H9 (cell line): ENCODE measurements at regions not wholly inside any gene's neighbourhood (a gene's known extent, or its start where the extent isn't known, plus 50 kb on each side); places are given as distances from the start of the nearest gene placed in this dataset.

ENCODE experiments used
- DNase-seq: peaks from one replicate; pipeline ENCODE4 v3.0.0-alpha.2; 2017
- H2AFZ ChIP-seq: one replicate; pipeline ENCODE4 v1.6.1; 2013; ENCODE audit warnings: mild to moderate bottlenecking, low read length, control low read depth, moderate library complexity
- H2AK5ac ChIP-seq: 2 replicates; pipeline ENCODE4 v1.6.1; 2013; ENCODE audit warnings: low read length, control low read depth, mixed read lengths; ENCODE audit not compliant: insufficient read length
- H2BK120ac ChIP-seq: one replicate; pipeline ENCODE4 v1.6.1; 2013; ENCODE audit warnings: low read depth, mild to moderate bottlenecking, low read length, control low read depth, inconsistent platforms; ENCODE audit not compliant: poor library complexity, severe bottlenecking
- H2BK12ac ChIP-seq: 2 replicates; pipeline ENCODE4 v1.6.1; 2013; ENCODE audit warnings: low read length, control low read depth, mixed read lengths, low read depth; ENCODE audit not compliant: insufficient read length
- H2BK15ac ChIP-seq: 2 replicates; pipeline ENCODE4 v1.6.1; 2013; ENCODE audit warnings: low read depth, low read length, control low read depth
- H2BK20ac ChIP-seq: one replicate; pipeline ENCODE4 v1.6.1; 2013; ENCODE audit warnings: low read depth, mild to moderate bottlenecking, low read length, control low read depth, inconsistent platforms; ENCODE audit not compliant: poor library complexity, severe bottlenecking
- H2BK5ac ChIP-seq: 2 replicates; pipeline ENCODE4 v1.6.1; 2013; ENCODE audit warnings: low read length, control low read depth, mixed read lengths; ENCODE audit not compliant: insufficient read length
- H3K14ac ChIP-seq: 2 replicates; pipeline ENCODE4 v1.6.1; 2013; ENCODE audit warnings: low read length, control low read depth; ENCODE audit not compliant: insufficient read depth
- H3K18ac ChIP-seq: 2 replicates; pipeline ENCODE4 v1.6.1; 2013; ENCODE audit warnings: low read depth, mild to moderate bottlenecking, mixed read lengths, low read length, control low read depth; ENCODE audit not compliant: insufficient read length
- H3K23ac ChIP-seq: 2 replicates; pipeline ENCODE4 v1.6.1; 2013; ENCODE audit warnings: low read length, control low read depth, mixed read lengths, low read depth; ENCODE audit not compliant: insufficient read length
- H3K23me2 ChIP-seq: 2 replicates; pipeline ENCODE4 v1.6.1; 2013; ENCODE audit warnings: low read depth, mild to moderate bottlenecking, mixed read lengths, low read length, control low read depth; ENCODE audit not compliant: insufficient read length, poor library complexity, severe bottlenecking
- H3K27ac ChIP-seq: 2 replicates; pipeline ENCODE4 v1.5.1; 2013; ENCODE audit warnings: low read length, control low read depth, mixed read lengths, low read depth; ENCODE audit not compliant: insufficient read length
- H3K27me3 ChIP-seq: 2 replicates; pipeline ENCODE4 v1.6.1; 2013; ENCODE audit warnings: low read length, control low read depth, inconsistent platforms; ENCODE audit not compliant: insufficient read depth
- H3K4ac ChIP-seq: 2 replicates; pipeline ENCODE4 v1.6.1; 2013; ENCODE audit warnings: low read depth, mild to moderate bottlenecking, control low read depth, inconsistent platforms, low read length, moderate library complexity
- H3K4me1 ChIP-seq: 2 replicates; pipeline ENCODE4 v1.6.1; 2013; ENCODE audit warnings: low read length, control low read depth, inconsistent platforms; ENCODE audit not compliant: insufficient read depth
- H3K4me2 ChIP-seq: 2 replicates; pipeline ENCODE4 v1.6.1; 2013; ENCODE audit warnings: low read length, control low read depth, mixed read lengths; ENCODE audit not compliant: insufficient read length, insufficient read depth
- H3K56ac ChIP-seq: 2 replicates; pipeline ENCODE4 v1.6.1; 2013; ENCODE audit warnings: low read depth, mild to moderate bottlenecking, mixed read lengths, low read length, control low read depth; ENCODE audit not compliant: insufficient read length
- H3K79me1 ChIP-seq: 2 replicates; pipeline ENCODE4 v1.6.1; 2013; ENCODE audit warnings: low read depth, mild to moderate bottlenecking, moderate library complexity, low read length, control low read depth, inconsistent platforms; ENCODE audit not compliant: insufficient read depth, poor library complexity, severe bottlenecking
- H3K79me2 ChIP-seq: 2 replicates; pipeline ENCODE4 v1.6.1; 2013; ENCODE audit warnings: low read length, control low read depth, inconsistent platforms; ENCODE audit not compliant: insufficient read depth
- H3K9ac ChIP-seq: 2 replicates; pipeline ENCODE4 v1.6.1; 2013; ENCODE audit warnings: low read length, control low read depth, mixed read lengths; ENCODE audit not compliant: insufficient read length; ENCODE audit errors: extremely low read depth
- H3K9me3 ChIP-seq: one replicate; pipeline ENCODE4 v1.6.1; 2013; ENCODE audit warnings: low read depth, low read length, inconsistent platforms; ENCODE audit not compliant: control insufficient read depth
- H3T11ph ChIP-seq: one replicate; pipeline ENCODE4 v1.6.1; 2013; ENCODE audit warnings: mild to moderate bottlenecking, low read length, control low read depth, inconsistent platforms
- H4K20me1 ChIP-seq: one replicate; pipeline ENCODE4 v1.6.1; 2013; ENCODE audit not compliant: control insufficient read depth, insufficient read length, insufficient read depth
- H4K5ac ChIP-seq: 2 replicates; pipeline ENCODE4 v1.6.1; 2013; ENCODE audit warnings: low read depth, mild to moderate bottlenecking, mixed read lengths, low read length, control low read depth; ENCODE audit not compliant: insufficient read length
- H4K8ac ChIP-seq: replicated peaks from 2 replicates; pipeline ENCODE4 v1.6.1; 2013; ENCODE audit warnings: low read length, control low read depth, mixed read lengths, low read depth; ENCODE audit not compliant: insufficient read length
- H4K91ac ChIP-seq: 2 replicates; pipeline ENCODE4 v1.6.1; 2013; ENCODE audit warnings: low read depth, mild to moderate bottlenecking, moderate library complexity, mixed read lengths, low read length, control low read depth; ENCODE audit not compliant: insufficient read length
- H3K27ac Mint-ChIP-seq, 3 experiments: 2 replicates in 2 of 3; 3 replicates in 1 of 3; pipeline ENCODE4 v1.8.0; 2020 to 2021; ENCODE audit warnings: mixed read lengths in 3 of 3, mild to moderate bottlenecking in 1 of 3, moderate library complexity in 1 of 3
- H3K27me3 Mint-ChIP-seq: 2 replicates; pipeline ENCODE4 v1.8.0; 2021; ENCODE audit warnings: low read depth, mild to moderate bottlenecking, moderate library complexity, mixed read lengths
- H3K36me3 Mint-ChIP-seq, 3 experiments: 2 replicates in 2 of 3; 3 replicates in 1 of 3; pipeline ENCODE4 v1.8.0; 2020 to 2021; ENCODE audit warnings: low read depth in 3 of 3, mixed read lengths in 3 of 3; ENCODE audit not compliant: insufficient read depth in 1 of 3
- H3K4me1 Mint-ChIP-seq, 2 experiments: 2 replicates each; pipeline ENCODE4 v1.8.0; 2020; ENCODE audit warnings: mixed read lengths in 2 of 2
- H3K4me3 Mint-ChIP-seq, 2 experiments: 2 replicates in 1 of 2; 3 replicates in 1 of 2; pipeline ENCODE4 v1.8.0; 2020 to 2021; ENCODE audit warnings: mild to moderate bottlenecking in 2 of 2, mixed read lengths in 2 of 2, moderate library complexity in 1 of 2
- H3K9me3 Mint-ChIP-seq, 2 experiments: 2 replicates in 1 of 2; 3 replicates in 1 of 2; pipeline ENCODE4 v1.8.0; 2020; ENCODE audit warnings: mild to moderate bottlenecking in 2 of 2, mixed read lengths in 2 of 2, moderate library complexity in 1 of 2
- CTCF ChIP-seq: fragments of 200-600 bp; sonication (generic); conservative IDR thresholded peaks from 3 replicates; pipeline ENCODE4 v1.8.0; 2021; ENCODE audit warnings: antibody characterized with exemption, mild to moderate bottlenecking
- WGBS: extraction: QIAGEN DNeasy Blood & Tissue Kit; methylation state at CpG from one replicate; pipeline ENCODE4 v1.1.7; 2013; ENCODE audit warnings: missing lambda C conversion rate, low lambda C conversion rate, mixed read lengths; ENCODE audit not compliant: insufficient read length; ENCODE audit errors: extremely low coverage; 5-methylcytosine and 5-hydroxymethylcytosine counted together

DNA sequence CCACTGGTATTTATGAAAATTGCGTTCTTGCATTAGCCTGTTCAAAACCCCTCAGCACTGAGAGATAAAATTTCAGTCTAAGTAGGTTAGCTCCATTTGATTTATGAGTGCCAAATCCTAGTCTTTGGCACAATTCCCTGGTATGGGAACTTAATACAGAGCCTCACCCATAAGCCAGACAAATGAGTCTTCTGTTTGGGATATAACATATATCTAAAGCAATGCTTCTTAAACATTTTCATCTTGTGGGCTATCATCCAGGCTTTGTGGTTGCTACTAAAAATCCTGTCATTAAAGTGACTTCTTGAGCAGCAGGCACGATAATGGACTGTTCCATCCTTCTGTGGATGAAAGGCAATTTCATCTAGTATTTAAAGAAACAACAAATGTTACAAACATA is 419.5 kb upstream of the ACTBL2 start:
- Histone ChIP-seq H2BK20ac (no peak overlapping the region), H2AFZ (no peak overlapping the region), H3K9ac (no peak overlapping the region), H2BK12ac (no peak overlapping the region), H4K91ac (no peak overlapping the region), H4K8ac (no peak overlapping the region), H3K27ac (no peak overlapping the region), H2AK5ac (no peak overlapping the region), H3K23ac (no peak overlapping the region), H2BK15ac (no peak overlapping the region), H3K27me3 (no peaks in the 10 kb centered on the region), H2BK5ac (no peak overlapping the region), H4K20me1 (no peaks in the 10 kb centered on the region), H3K56ac (no peak overlapping the region), H3K9me3 (no peaks in the 10 kb centered on the region), H3T11ph (no peak overlapping the region), H3K79me2 (no peaks in the 10 kb centered on the region), H3K4me2 (no peak overlapping the region), H4K5ac (no peak overlapping the region), H3K4ac (no peak overlapping the region), H2BK120ac (no peak overlapping the region), H3K4me1 (no peaks in the 10 kb centered on the region), H3K23me2 (no peaks in the 10 kb centered on the region), H3K18ac (no peak overlapping the region), H3K14ac (no peak overlapping the region), H3K79me1 (no peaks in the 10 kb centered on the region)
- no CpG with 5 or more reads among the region's 2 CpGs for WGBS
- Mint-ChIP-seq H3K9me3 (no peaks in the 10 kb centered on the region), H3K4me1 (no peaks in the 10 kb centered on the region), H3K36me3 (no peaks in the 10 kb centered on the region), H3K27ac (no peak overlapping the region), H3K4me3 (no peak overlapping the region), H3K27me3 (no peaks in the 10 kb centered on the region)
- TF ChIP-seq CTCF = no peak
- no peak for DNase-seq
